T-cell (primary cell): ENCODE measurements at regions not wholly inside any gene's neighbourhood (a gene's known extent, or its start where the extent isn't known, plus 50 kb on each side); places are given as distances from the start of the nearest gene placed in this dataset.
"Not testable (repeated sequence)": the region's sequence is repeated elsewhere in the genome, so short reads cannot be mapped to it uniquely, and the experiment has no call there.

Source experiments
- ATAC-seq, 4 experiments: fragments of 200-7000 bp in 3 of 4; fragments of 150-1000 bp in 1 of 4; cut with Tn5 transposase; replicated peaks in 1 of 4; 1 replicate in 3 of 4; 2 replicates in 1 of 4; pipeline ENCODE4 v1.10.0; 2021; ENCODE audit warnings: moderate library complexity in 3 of 4, mild to moderate bottlenecking in 2 of 4, moderate number of reproducible peaks in 1 of 4
- CTCF ChIA-PET, 2 donors: fragments of 300-600 bp; sonication (Branson Sonifier 250); formaldehyde crosslinking; loops; one replicate each; lab custom pipeline; 2022; ENCODE audit warnings: antibody characterized with exemption in 2 of 2; lab: Charles Lee
- POLR2A ChIA-PET, 2 donors: fragments of 300-600 bp; sonication (Branson Sonifier 250); formaldehyde crosslinking; loops; one replicate each; lab custom pipeline; 2022; ENCODE audit warnings: antibody characterized with exemption in 2 of 2; lab: Charles Lee
- DNase-seq, 35 experiments: peaks; one replicate each; pipeline versions ENCODE4 v3.0.0 to v3.0.0-alpha.2; 2013 to 2023
- H3K27ac ChIP-seq: one replicate; pipeline ENCODE4 v1.5.1; 2013; ENCODE audit warnings: low read length
- H3K27me3 ChIP-seq, 2 experiments: replicated peaks in 1 of 2; 1 replicate in 1 of 2; 2 replicates in 1 of 2; pipeline versions ENCODE4 v1.6.1 to v1.7.0; 2013; ENCODE audit warnings: low read length in 1 of 2, mixed read lengths in 1 of 2; ENCODE audit not compliant: control insufficient read depth in 2 of 2, insufficient read depth in 2 of 2; ENCODE audit errors: extremely low read depth in 1 of 2
- H3K36me3 ChIP-seq, 2 donors: 1 replicate in 1 of 2; 2 replicates in 1 of 2; pipeline versions ENCODE4 v1.6.1 to v1.7.0; 2013; ENCODE audit warnings: low read length in 1 of 2; ENCODE audit not compliant: control insufficient read depth in 2 of 2, insufficient read depth in 1 of 2; ENCODE audit errors: extremely low read depth in 1 of 2
- H3K4me1 ChIP-seq, 2 experiments: 1 replicate in 1 of 2; 2 replicates in 1 of 2; pipeline versions ENCODE4 v1.6.1 to v1.7.0; 2013; ENCODE audit warnings: low read length in 2 of 2, mixed read lengths in 1 of 2; ENCODE audit not compliant: insufficient read depth in 2 of 2, control insufficient read depth in 1 of 2; ENCODE audit errors: extremely low read depth in 1 of 2
- H3K4me3 ChIP-seq, 2 donors: 1 replicate in 1 of 2; 2 replicates in 1 of 2; pipeline versions ENCODE4 v1.5.1 to v1.7.0; 2013; ENCODE audit warnings: mild to moderate bottlenecking in 2 of 2, low read length in 1 of 2, moderate library complexity in 1 of 2; ENCODE audit not compliant: control insufficient read depth in 1 of 2; ENCODE audit errors: extremely low read depth in 1 of 2
- H3K9me3 ChIP-seq: 2 replicates; pipeline ENCODE4 v1.7.0; 2013
- H3K27ac Mint-ChIP-seq, 2 donors: one replicate each; pipeline ENCODE4 v1.8.0; 2020 to 2021; ENCODE audit warnings: mild to moderate bottlenecking in 2 of 2, mixed read lengths in 2 of 2
- H3K27me3 Mint-ChIP-seq, 2 donors: one replicate each; pipeline ENCODE4 v1.8.0; 2021 to 2022; ENCODE audit warnings: mixed read lengths in 2 of 2
- H3K36me3 Mint-ChIP-seq: one replicate; pipeline ENCODE4 v1.8.0; 2021; ENCODE audit warnings: mixed read lengths
- H3K4me1 Mint-ChIP-seq, 3 donors: one replicate each; pipeline ENCODE4 v1.8.0; 2020 to 2022; ENCODE audit warnings: mixed read lengths in 3 of 3, mild to moderate bottlenecking in 1 of 3
- H3K4me3 Mint-ChIP-seq, 3 donors: one replicate each; pipeline ENCODE4 v1.8.0; 2020 to 2022; ENCODE audit warnings: mild to moderate bottlenecking in 3 of 3, mixed read lengths in 3 of 3, moderate library complexity in 3 of 3
- H3K9me3 Mint-ChIP-seq, 3 donors: one replicate each; pipeline ENCODE4 v1.8.0; 2020 to 2022; ENCODE audit warnings: mixed read lengths in 3 of 3
- WGBS: methylation state at CpG from one replicate; pipeline ENCODE4 v1.1.5; 2013; ENCODE audit warnings: missing lambda C conversion rate; ENCODE audit not compliant: insufficient coverage; 5-methylcytosine and 5-hydroxymethylcytosine counted together

- no peaks in the 10 kb centered on the region for H3K27me3 ChIP-seq
- no peaks in the 10 kb centered on the region for H3K4me1 ChIP-seq
- no peak for DNase-seq
- H3K27ac ChIP-seq, result no peak overlapping the region
- Mint-ChIP-seq H3K27ac (no peak overlapping the region), H3K36me3 (no peaks in the 10 kb centered on the region), H3K4me3 (no peak overlapping the region), H3K27me3 (no peaks in the 10 kb centered on the region), H3K9me3 (peaks cover 0 to 21% (median 5%) of the 10 kb centered on the region in 3 donors), H3K4me1 (no peaks in the 10 kb centered on the region)
- H3K4me3 ChIP-seq, result no peak overlapping the region
- ATAC-seq, result no peak
- ChIA-PET CTCF (no interaction called here), POLR2A (no interaction called here)
- no peaks in the 10 kb centered on the region for H3K9me3 ChIP-seq
- WGBS, result 53% methylated on average over 7 of the region's 9 CpGs
- H3K36me3 ChIP-seq, result no peaks in the 10 kb centered on the region
Observed at GRCh38 chr5:28632607-28633006, 1594.2 kb upstream of the CDH9 start.

DNA sequence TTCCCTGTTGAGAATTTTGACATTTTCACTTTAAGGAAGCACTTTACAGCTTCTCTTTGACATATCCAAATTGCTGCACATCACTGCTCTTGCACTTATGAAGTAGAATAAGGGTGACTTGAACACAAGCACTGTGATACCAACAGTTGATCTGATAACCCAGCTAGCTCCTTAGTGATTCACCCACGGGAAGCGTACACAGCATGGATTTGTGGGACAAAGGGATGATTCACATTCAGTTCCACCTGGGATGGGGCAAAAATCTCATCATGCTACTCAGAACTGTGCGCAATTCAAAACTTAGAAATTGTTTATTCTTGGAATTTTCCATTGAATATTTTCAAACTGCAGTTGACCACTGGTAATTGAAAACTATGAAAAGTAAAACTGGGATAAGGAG is 1565.5 kb upstream of the CDH9 start:
- POLR2A ChIA-PET, result no interaction called here
- H3K9me3 Mint-ChIP-seq, result peaks cover 4 to 22% (median 17%) of the 10 kb centered on the region in 3 donors
- Histone ChIP-seq H3K4me3 (no peak overlapping the region), H3K27me3 (no peaks in the 10 kb centered on the region), H3K27ac (no peak overlapping the region), H3K36me3 (no peaks in the 10 kb centered on the region), H3K9me3 (no peaks in the 10 kb centered on the region), H3K4me1 (no peaks in the 10 kb centered on the region)
- CTCF ChIA-PET, result no interaction called here
- H3K27ac Mint-ChIP-seq, result no peak overlapping the region
- ATAC-seq (no peak), DNase-seq (no peak)
- H3K36me3 Mint-ChIP-seq, result no peaks in the 10 kb centered on the region
- H3K27me3 Mint-ChIP-seq, result no peaks in the 10 kb centered on the region
- no peaks in the 10 kb centered on the region for H3K4me1 Mint-ChIP-seq
- no peak overlapping the region for H3K4me3 Mint-ChIP-seq
- no CpG with 5 or more reads among the region's 3 CpGs for WGBS

DNA sequence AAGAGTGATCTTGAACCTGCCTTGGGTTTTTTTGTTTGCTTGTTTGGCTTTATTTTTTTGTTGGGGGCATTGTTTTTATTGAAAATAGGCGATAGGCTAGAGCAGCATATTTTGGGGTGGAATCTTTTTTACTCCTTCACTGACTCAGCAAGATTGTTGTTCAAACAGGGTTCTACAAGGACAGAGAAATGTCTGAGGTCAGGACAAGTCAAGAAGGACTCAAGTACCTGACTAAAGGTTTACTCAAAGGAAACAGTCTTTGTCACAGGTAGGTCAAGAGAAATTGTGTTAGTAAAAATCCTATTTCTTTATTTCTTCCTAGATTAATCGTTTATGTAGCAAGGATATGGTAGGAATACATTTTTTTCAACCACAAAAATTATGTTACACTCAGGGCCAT is 1564.0 kb upstream of the CDH9 start:
- Mint-ChIP-seq H3K27ac (no peak overlapping the region), H3K4me1 (no peaks in the 10 kb centered on the region), H3K4me3 (no peak overlapping the region), H3K36me3 (no peaks in the 10 kb centered on the region), H3K27me3 (no peaks in the 10 kb centered on the region), H3K9me3 (peaks cover 4 to 14% (median 13%) of the 10 kb centered on the region in 3 donors)
- Histone ChIP-seq H3K27me3 (no peaks in the 10 kb centered on the region), H3K27ac (no peak overlapping the region), H3K36me3 (no peaks in the 10 kb centered on the region), H3K4me3 (no peak overlapping the region), H3K4me1 (no peaks in the 10 kb centered on the region), H3K9me3 (no peaks in the 10 kb centered on the region)
- DNase-seq (no peak), ATAC-seq (no peak)
- no CpG with 5 or more reads among the region's 2 CpGs for WGBS
- ChIA-PET POLR2A (no interaction called here), CTCF (no interaction called here)

DNA sequence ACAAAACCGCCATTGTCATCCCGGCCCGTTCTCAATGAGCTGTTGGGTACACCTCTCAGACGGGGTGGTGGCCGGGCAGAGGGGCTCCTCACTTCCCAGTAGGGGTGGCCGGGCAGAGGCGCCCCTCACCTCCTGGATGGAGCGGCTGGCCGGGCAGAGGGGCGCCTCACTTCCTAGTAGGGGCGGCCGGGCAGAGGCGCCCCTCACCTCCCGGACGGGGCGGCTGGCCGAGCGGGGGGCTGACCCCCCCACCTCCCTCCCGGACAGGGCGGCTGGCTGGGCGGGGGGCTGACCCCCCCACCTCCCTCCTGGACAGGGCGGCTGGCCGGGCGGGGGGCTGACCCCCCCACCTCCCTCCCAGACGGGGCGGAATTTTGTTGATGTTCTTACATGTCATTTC is 1558.3 kb upstream of the CDH9 start:
- H3K4me1 ChIP-seq, H3K36me3 ChIP-seq, H3K4me1 Mint-ChIP-seq, DNase-seq, H3K9me3 Mint-ChIP-seq, H3K36me3 Mint-ChIP-seq, H3K4me3 Mint-ChIP-seq, CTCF ChIA-PET, H3K27ac ChIP-seq, H3K27me3 Mint-ChIP-seq, H3K27me3 ChIP-seq, ATAC-seq, H3K4me3 ChIP-seq, H3K27ac Mint-ChIP-seq, POLR2A ChIA-PET, H3K9me3 ChIP-seq: not testable (repeated sequence)
- WGBS, result no CpG with 5 or more reads among the region's 26 CpGs

- no peak overlapping the region for H3K27ac Mint-ChIP-seq
- Histone ChIP-seq H3K9me3 (peaks cover 3% of the 10 kb centered on the region), H3K27me3 (no peaks in the 10 kb centered on the region), H3K36me3 (no peaks in the 10 kb centered on the region), H3K4me1 (no peaks in the 10 kb centered on the region), H3K4me3 (no peak overlapping the region), H3K27ac (no peak overlapping the region)
- ChIA-PET POLR2A (no interaction called here), CTCF (no interaction called here)
- no peaks in the 10 kb centered on the region for H3K36me3 Mint-ChIP-seq
- H3K27me3 Mint-ChIP-seq, result no peaks in the 10 kb centered on the region
- H3K4me1 Mint-ChIP-seq, result no peaks in the 10 kb centered on the region
- H3K9me3 Mint-ChIP-seq, result peaks cover 22 to 56% (median 35%) of the 10 kb centered on the region in 3 donors
- H3K4me3 Mint-ChIP-seq, result no peak overlapping the region
- DNase-seq, result no peak
- no peak for ATAC-seq
- WGBS, result no CpG with 5 or more reads among the region's 4 CpGs
Observed at GRCh38 chr5:28580616-28581015, 1542.2 kb upstream of the CDH9 start.

DNA sequence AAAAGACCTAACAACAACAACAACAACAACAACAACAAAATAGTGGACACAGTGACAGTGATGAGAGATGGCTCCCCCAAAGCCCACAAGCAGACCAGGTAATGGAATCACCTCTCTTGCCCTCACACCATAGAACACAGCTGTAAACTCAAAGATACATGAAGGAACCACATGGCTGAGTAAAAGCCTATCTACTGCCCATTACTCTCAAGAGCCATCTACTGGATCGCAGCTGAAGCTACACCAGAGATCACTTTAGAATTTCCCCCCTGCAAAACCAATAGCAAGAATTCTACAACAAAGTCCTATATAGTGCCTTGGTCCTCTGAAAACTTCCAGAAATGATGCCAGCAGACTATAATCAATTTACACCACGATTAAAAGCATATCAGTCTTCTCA is 1537.6 kb upstream of the CDH9 start:
- H3K9me3 ChIP-seq, result no peaks in the 10 kb centered on the region
- H3K4me3 ChIP-seq, result no peak overlapping the region
- Mint-ChIP-seq H3K4me1 (no peaks in the 10 kb centered on the region), H3K27me3 (no peaks in the 10 kb centered on the region), H3K27ac (no peak overlapping the region), H3K9me3 (peaks cover 20 to 50% (median 34%) of the 10 kb centered on the region in 3 donors), H3K4me3 (no peak overlapping the region), H3K36me3 (no peaks in the 10 kb centered on the region)
- DNase-seq (no peak), ATAC-seq (no peak)
- no peaks in the 10 kb centered on the region for H3K4me1 ChIP-seq
- CTCF ChIA-PET, result no interaction called here
- H3K27ac ChIP-seq, result no peak overlapping the region
- WGBS, result 63% methylated on average over 2 of the region's 2 CpGs
- no peaks in the 10 kb centered on the region for H3K36me3 ChIP-seq
- POLR2A ChIA-PET, result interaction anchor here in 1 of 2 donors (0.8 kb wide), 1 partner anchor 10 kb away, joined by 3 read pairs; no protein-coding TSS in a partner anchor
- no peaks in the 10 kb centered on the region for H3K27me3 ChIP-seq

- CTCF ChIA-PET, result no interaction called here
- Histone ChIP-seq H3K36me3 (no peaks in the 10 kb centered on the region), H3K4me3 (no peak overlapping the region), H3K27ac (no peak overlapping the region), H3K27me3 (no peaks in the 10 kb centered on the region), H3K9me3 (no peaks in the 10 kb centered on the region), H3K4me1 (no peaks in the 10 kb centered on the region)
- H3K36me3 Mint-ChIP-seq, result no peaks in the 10 kb centered on the region
- H3K9me3 Mint-ChIP-seq, result peaks cover 20 to 46% (median 29%) of the 10 kb centered on the region in 3 donors
- POLR2A ChIA-PET, result no interaction called here
- no peak overlapping the region for H3K4me3 Mint-ChIP-seq
- 60% methylated on average over 2 of the region's 7 CpGs for WGBS
- no peaks in the 10 kb centered on the region for H3K27me3 Mint-ChIP-seq
- no peaks in the 10 kb centered on the region for H3K4me1 Mint-ChIP-seq
- H3K27ac Mint-ChIP-seq, result no peak overlapping the region
- no peak for DNase-seq
- no peak for ATAC-seq
Observed at GRCh38 chr5:28575368-28575767, 1537.0 kb upstream of the CDH9 start.
